Natural killer cell (primary cell): ENCODE measurements at regions not wholly inside any gene's neighbourhood (a gene's known extent, or its start where the extent isn't known, plus 50 kb on each side); places are given as distances from the start of the nearest gene placed in this dataset.

ENCODE experiments used
- ATAC-seq, 3 donors: fragments of 150-1000 bp in 2 of 3; fragments of 200-7000 bp in 1 of 3; cut with Tn5 transposase; 1 replicate in 1 of 3; 2 replicates in 2 of 3; pipeline ENCODE4 v1.10.0; 2021; ENCODE audit warnings: mild to moderate bottlenecking in 2 of 3, moderate library complexity in 2 of 3
- DNase-seq, 2 donors: peaks; one replicate each; pipeline versions ENCODE4 v3.0.0 to v3.0.0-alpha.2; 2013 to 2021; ENCODE audit warnings: mixed read lengths in 1 of 2
- H3K27ac ChIP-seq: one replicate; pipeline ENCODE4 v1.5.1; 2013; ENCODE audit warnings: mild to moderate bottlenecking, low read length
- H3K27me3 ChIP-seq: one replicate; pipeline ENCODE4 v1.6.1; 2013; ENCODE audit warnings: low read length; ENCODE audit not compliant: control insufficient read depth, insufficient read depth
- H3K36me3 ChIP-seq: one replicate; pipeline ENCODE4 v1.6.1; 2013; ENCODE audit warnings: low read length; ENCODE audit not compliant: control insufficient read depth, insufficient read depth
- H3K4me1 ChIP-seq: one replicate; pipeline ENCODE4 v1.6.1; 2013; ENCODE audit warnings: low read length; ENCODE audit not compliant: control insufficient read depth, insufficient read depth
- H3K4me3 ChIP-seq: one replicate; pipeline ENCODE4 v1.5.1; 2013; ENCODE audit warnings: low read length
- H3K9me3 ChIP-seq: one replicate; pipeline ENCODE4 v1.6.1; 2013; ENCODE audit warnings: low read length; ENCODE audit not compliant: control insufficient read depth, insufficient read depth
- H3K27ac Mint-ChIP-seq, 2 donors: one replicate each; pipeline ENCODE4 v1.8.0; 2022; ENCODE audit warnings: mild to moderate bottlenecking in 2 of 2, mixed read lengths in 2 of 2, moderate library complexity in 1 of 2
- H3K27me3 Mint-ChIP-seq, 2 donors: one replicate each; pipeline ENCODE4 v1.8.0; 2022; ENCODE audit warnings: low read depth in 2 of 2, mixed read lengths in 2 of 2
- H3K36me3 Mint-ChIP-seq: one replicate; pipeline ENCODE4 v1.8.0; 2022; ENCODE audit warnings: mixed read lengths
- H3K4me1 Mint-ChIP-seq, 2 donors: one replicate each; pipeline ENCODE4 v1.8.0; 2022; ENCODE audit warnings: mixed read lengths in 2 of 2
- H3K4me3 Mint-ChIP-seq: one replicate; pipeline ENCODE4 v1.8.0; 2022; ENCODE audit warnings: mild to moderate bottlenecking, moderate library complexity, mixed read lengths
- H3K9me3 Mint-ChIP-seq, 2 donors: one replicate each; pipeline ENCODE4 v1.8.0; 2022; ENCODE audit warnings: mixed read lengths in 2 of 2
- CTCF ChIP-seq: fragments of 200-600 bp; IDR thresholded peaks from one replicate; pipeline ENCODE4 v1.8.0; 2022; ENCODE audit warnings: antibody characterized with exemption
- WGBS: methylation state at CpG from one replicate; pipeline ENCODE4 v1.1.7; 2013; ENCODE audit warnings: missing lambda C conversion rate; ENCODE audit not compliant: insufficient coverage; 5-methylcytosine and 5-hydroxymethylcytosine counted together
- intact Hi-C: fragments of 100-400 bp; cut with micrococcal nuclease; formaldehyde crosslinking; loops from one replicate; pipeline ENCODE4 v1.14.2; 2022

- H3K27me3 Mint-ChIP-seq, result no peaks in the 10 kb centered on the region
Observed at GRCh38 chr2:56707218-56707617, 523.4 kb downstream of the CCDC85A start.

GRCh38 chr2:56707650-56708049, 523.9 kb downstream of the CCDC85A start:
- WGBS, result 83% methylated on average over 2 of the region's 2 CpGs
- H3K27me3 Mint-ChIP-seq, result no peaks in the 10 kb centered on the region
- Histone ChIP-seq H3K27me3 (no peaks in the 10 kb centered on the region), H3K9me3 (no peaks in the 10 kb centered on the region), H3K36me3 (no peaks in the 10 kb centered on the region), H3K4me1 (no peaks in the 10 kb centered on the region), H3K4me3 (no peak overlapping the region), H3K27ac (no peak overlapping the region)
- ATAC-seq (no peak), DNase-seq (no peak)
- no peaks in the 10 kb centered on the region for H3K4me1 Mint-ChIP-seq
- peaks cover 10% of the 10 kb centered on the region for H3K36me3 Mint-ChIP-seq
- H3K9me3 Mint-ChIP-seq, result peaks cover 11 to 23% of the 10 kb centered on the region in 2 donors
- H3K4me3 Mint-ChIP-seq, result no peak overlapping the region
- no peak for TF ChIP-seq CTCF
- intact Hi-C loops, result no loop called here
- no peak overlapping the region for H3K27ac Mint-ChIP-seq

More at GRCh38 chr2:56707218-56707617, 523.4 kb downstream of the CCDC85A start:
- no peaks in the 10 kb centered on the region for H3K4me1 Mint-ChIP-seq
- peaks cover 11 to 23% of the 10 kb centered on the region in 2 donors for H3K9me3 Mint-ChIP-seq
- Histone ChIP-seq H3K27me3 (no peaks in the 10 kb centered on the region), H3K36me3 (no peaks in the 10 kb centered on the region), H3K27ac (no peak overlapping the region), H3K9me3 (no peaks in the 10 kb centered on the region), H3K4me3 (no peak overlapping the region), H3K4me1 (no peaks in the 10 kb centered on the region)
- H3K4me3 Mint-ChIP-seq, result no peak overlapping the region
- ATAC-seq (no peak), DNase-seq (no peak)
- TF ChIP-seq CTCF, result no peak
- intact Hi-C loops, result no loop called here
- H3K27ac Mint-ChIP-seq, result no peak overlapping the region
- H3K36me3 Mint-ChIP-seq, result peaks cover 7% of the 10 kb centered on the region
- 86% methylated on average over 2 of the region's 3 CpGs for WGBS

- no peak overlapping the region for H3K4me3 Mint-ChIP-seq
Observed at GRCh38 chr2:56709181-56709580, 525.4 kb downstream of the CCDC85A start.

More at GRCh38 chr2:56709181-56709580, 525.4 kb downstream of the CCDC85A start:
- Mint-ChIP-seq H3K36me3 (peaks cover 10% of the 10 kb centered on the region), H3K27ac (no peak overlapping the region), H3K4me1 (no peaks in the 10 kb centered on the region), H3K9me3 (peaks cover 13 to 23% of the 10 kb centered on the region in 2 donors), H3K27me3 (no peaks in the 10 kb centered on the region)
- no peaks in the 10 kb centered on the region for H3K27me3 ChIP-seq
- TF ChIP-seq CTCF, result no peak
- 83% methylated on average over 3 of the region's 3 CpGs for WGBS
- DNase-seq, result no peak
- H3K4me3 ChIP-seq, result no peak overlapping the region
- no peak for ATAC-seq
- H3K4me1 ChIP-seq, result no peaks in the 10 kb centered on the region
- H3K27ac ChIP-seq, result no peak overlapping the region
- H3K9me3 ChIP-seq, result no peaks in the 10 kb centered on the region
- no peaks in the 10 kb centered on the region for H3K36me3 ChIP-seq
- intact Hi-C loops, result no loop called here
